ENCODE measurements at regions not wholly inside any gene's neighbourhood (a gene's known extent, or its start where the extent isn't known, plus 50 kb on each side); places are given as distances from the start of the nearest gene placed in this dataset.
A peak's percentile ranks its signal among the peaks of the same experiment; 100 is the strongest.

DNA sequence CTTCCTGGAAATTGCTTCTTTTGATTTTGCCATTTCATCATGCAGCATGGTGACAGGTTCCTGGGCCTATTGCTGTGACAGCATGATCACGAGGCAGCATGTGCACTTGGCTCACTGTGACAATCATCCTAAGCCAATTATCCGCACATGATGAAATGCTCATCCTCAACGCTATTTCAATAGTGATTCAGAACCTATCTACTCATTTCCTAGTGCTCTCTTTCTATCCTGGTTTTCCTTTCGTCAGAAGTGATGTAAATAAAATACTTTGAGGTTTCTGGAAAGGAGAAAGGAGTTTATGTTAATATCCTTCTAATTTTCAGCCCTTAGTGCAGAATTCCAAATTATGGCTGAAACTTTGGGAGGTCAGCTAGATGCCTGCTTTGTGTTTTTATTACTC is 110.6 kb upstream of the ADAMTS5 start:
- H3K27ac ChIP-seq = no peak overlapping the region
- peak in 5 of 8 experiments; percentile 58 to 84 (median 78) for ATAC-seq (replicated peaks in 6 of 8)
- in situ Hi-C loops (cut with MboI; ENCODE audit: low pct_unique_long_range_greater_than_20kb in 2 of 9, low sequenced_read_pairs in 9 of 9, unreplicated experiment in 9 of 9) = no loop called here
- peaks cover 18 to 45% of the 10 kb centered on the region in 2 donors for H3K4me1 ChIP-seq (replicated peaks in 1 of 2)
- 33 to 85% (median 60%) methylated on average over 1 to 4 of the region's 4 CpGs; no CpG with 5 or more reads in 1 of the 10 experiments for WGBS, 10 experiments
- no peak overlapping the region for H3K4me3 ChIP-seq

DNA sequence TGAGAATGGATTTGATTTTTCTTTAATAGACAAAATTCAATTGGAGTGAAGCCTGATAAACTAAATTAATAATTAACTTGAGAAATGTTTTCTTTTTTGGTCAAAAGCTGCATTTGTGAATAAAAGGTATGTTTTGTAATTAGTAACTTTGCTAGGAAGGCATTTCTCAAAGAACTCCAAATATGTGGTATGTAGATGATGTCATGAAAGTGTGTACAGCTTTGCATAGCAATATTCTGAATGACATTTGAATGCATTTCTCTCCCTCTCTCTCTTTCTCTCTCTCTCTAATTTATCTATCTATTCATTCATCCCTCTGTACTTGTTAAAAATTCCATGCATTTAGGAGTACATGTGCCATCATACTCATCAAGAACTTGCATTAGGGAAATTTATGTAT is 109.1 kb upstream of the ADAMTS5 start:
- in situ Hi-C loops (cut with MboI; ENCODE audit: low pct_unique_long_range_greater_than_20kb in 2 of 9, low sequenced_read_pairs in 9 of 9, unreplicated experiment in 9 of 9) = no loop called here
- Histone ChIP-seq H3K27ac (no peak overlapping the region), H3K4me3 (no peak overlapping the region), H3K4me1 (replicated peaks in 1 of 2) (peaks cover 18 to 35% of the 10 kb centered on the region in 2 donors)
- ATAC-seq (replicated peaks in 6 of 8) = peak in 1 of 8 experiments; percentile 8

DNA sequence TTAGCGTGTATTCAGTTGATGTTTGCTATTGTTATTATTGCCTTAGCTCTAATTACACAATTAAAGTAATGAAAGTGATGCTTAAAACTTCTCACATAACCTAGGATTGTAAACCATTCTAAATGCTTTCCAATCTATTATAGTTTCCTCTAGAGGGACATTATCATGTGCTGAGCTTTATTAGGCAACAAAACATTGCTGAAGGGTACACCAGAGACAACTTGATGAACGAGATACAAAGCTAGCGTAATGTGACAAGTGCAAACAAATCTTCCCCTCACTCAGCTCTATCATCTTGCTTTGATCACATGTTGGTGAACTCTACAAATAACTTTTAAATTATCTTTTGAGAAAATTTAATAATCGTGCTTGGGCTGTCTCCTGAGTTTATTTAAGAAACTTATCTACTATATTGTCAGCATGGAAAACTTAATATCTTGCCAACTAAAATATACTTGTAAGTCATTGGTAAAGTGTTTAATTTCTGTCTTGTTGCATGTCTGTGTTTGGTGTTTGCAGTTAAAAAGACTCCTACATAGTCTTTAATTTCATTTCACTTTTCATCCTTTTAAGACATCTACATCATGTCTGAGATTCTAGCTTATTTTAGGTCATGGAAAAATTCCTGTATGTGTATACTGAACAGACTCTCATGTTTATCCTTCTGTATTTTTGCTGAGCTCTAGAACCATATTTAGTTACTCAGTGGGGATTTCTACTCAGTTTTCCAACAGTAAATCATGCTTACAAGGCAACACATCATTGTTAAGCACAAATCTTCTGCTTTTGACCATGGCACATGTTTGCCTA is 104.2 kb upstream of the ADAMTS5 start:
- peak in 4 of 8 experiments; percentile 32 to 74 (median 58) for ATAC-seq (replicated peaks in 6 of 8)
- Histone ChIP-seq H3K27ac (no peak overlapping the region), H3K4me3 (no peak overlapping the region), H3K4me1 (replicated peaks in 1 of 2) (no peaks in the 10 kb centered on the region)
- in situ Hi-C loops (cut with MboI; ENCODE audit: low pct_unique_long_range_greater_than_20kb in 2 of 9, low sequenced_read_pairs in 9 of 9, unreplicated experiment in 9 of 9) = no loop called here
- 51 to 86% (median 57%) methylated on average over 1 to 4 of the region's 4 CpGs for WGBS, 10 experiments

DNA sequence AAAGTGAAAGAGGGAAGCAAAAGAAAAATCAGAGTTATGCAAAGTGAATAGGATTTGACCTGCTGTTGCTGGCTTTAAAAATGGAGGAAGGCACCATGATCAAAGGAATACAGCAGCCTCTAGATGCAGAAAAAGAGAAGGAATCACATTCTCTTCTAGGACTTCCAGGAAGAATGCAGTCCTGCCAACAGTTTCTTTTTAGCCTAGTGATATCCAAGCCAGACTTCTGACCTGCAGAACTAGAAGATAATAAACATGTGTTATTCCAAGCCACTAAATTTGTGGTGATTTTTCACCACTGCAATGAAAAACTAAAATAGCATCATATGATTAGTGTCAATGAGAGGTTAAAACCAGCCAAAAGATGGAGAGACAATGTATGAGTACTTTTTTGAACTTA is 101.9 kb upstream of the ADAMTS5 start:
- no peak overlapping the region for H3K4me3 ChIP-seq
- no peaks in the 10 kb centered on the region for H3K4me1 ChIP-seq (replicated peaks in 1 of 2)
- ATAC-seq (replicated peaks in 6 of 8) = no peak
- H3K27ac ChIP-seq = no peak overlapping the region
- in situ Hi-C loops (cut with MboI; ENCODE audit: low pct_unique_long_range_greater_than_20kb in 2 of 9, low sequenced_read_pairs in 9 of 9, unreplicated experiment in 9 of 9) = no loop called here

DNA sequence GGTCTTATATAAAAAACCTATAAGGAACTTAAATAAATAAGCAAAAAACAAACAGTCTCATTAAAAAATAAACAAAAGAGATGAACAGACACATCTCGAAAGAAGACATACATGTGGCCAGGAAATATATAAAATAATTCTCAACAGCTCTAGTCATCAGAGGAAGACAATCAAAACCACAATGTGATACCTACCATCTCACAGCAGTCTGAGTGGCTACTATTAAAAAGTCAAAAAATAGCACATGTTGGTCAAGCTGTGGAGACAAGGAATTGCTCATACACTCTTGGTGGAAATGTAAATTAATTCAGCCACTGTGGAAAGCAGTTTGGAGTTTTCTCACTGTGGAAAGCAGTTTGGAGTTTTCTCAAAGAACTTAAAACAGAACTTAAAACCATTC is 100.3 kb upstream of the ADAMTS5 start:
- in situ Hi-C loops (cut with MboI; ENCODE audit: low pct_unique_long_range_greater_than_20kb in 2 of 9, low sequenced_read_pairs in 9 of 9, unreplicated experiment in 9 of 9) = no loop called here
- no peak overlapping the region for H3K4me3 ChIP-seq
- no peak for ATAC-seq (replicated peaks in 6 of 8)
- no peaks in the 10 kb centered on the region for H3K4me1 ChIP-seq (replicated peaks in 1 of 2)
- no peak overlapping the region for H3K27ac ChIP-seq
- 0 to 100% (median 78%) methylated on average over 1 of the region's 1 CpG; no CpG with 5 or more reads in 1 of the 10 experiments for WGBS, 10 experiments

DNA sequence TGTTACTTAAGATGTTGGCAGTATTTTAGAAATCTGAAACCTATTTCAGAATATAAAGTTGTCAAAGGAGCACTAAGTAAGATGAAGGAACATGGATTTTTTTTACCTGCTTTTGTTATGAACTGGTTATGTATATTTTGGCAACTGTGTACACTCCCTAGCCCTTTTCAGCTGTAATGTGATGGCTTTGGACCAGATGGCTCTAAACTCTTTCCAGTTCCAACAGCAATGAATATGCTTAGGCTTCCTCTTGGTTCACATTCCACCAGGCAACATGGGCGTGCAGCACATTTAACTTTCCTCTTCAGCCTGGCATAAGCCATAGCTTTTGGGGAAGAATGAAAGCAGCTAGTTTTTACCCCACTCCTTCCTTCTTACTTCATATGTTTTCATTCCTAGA is 95.6 kb upstream of the ADAMTS5 start:
- ATAC-seq (replicated peaks in 6 of 8) = peak in 1 of 8 experiments; percentile 76
- in situ Hi-C loops (cut with MboI; ENCODE audit: low pct_unique_long_range_greater_than_20kb in 2 of 9, low sequenced_read_pairs in 9 of 9, unreplicated experiment in 9 of 9) = no loop called here
- Histone ChIP-seq H3K4me1 (replicated peaks in 1 of 2) (no peaks in the 10 kb centered on the region), H3K27ac (no peak overlapping the region), H3K4me3 (no peak overlapping the region)
- WGBS, 10 experiments = 60 to 100% (median 82%) methylated on average over 1 of the region's 1 CpG; no CpG with 5 or more reads in 4 of the 10 experiments

DNA sequence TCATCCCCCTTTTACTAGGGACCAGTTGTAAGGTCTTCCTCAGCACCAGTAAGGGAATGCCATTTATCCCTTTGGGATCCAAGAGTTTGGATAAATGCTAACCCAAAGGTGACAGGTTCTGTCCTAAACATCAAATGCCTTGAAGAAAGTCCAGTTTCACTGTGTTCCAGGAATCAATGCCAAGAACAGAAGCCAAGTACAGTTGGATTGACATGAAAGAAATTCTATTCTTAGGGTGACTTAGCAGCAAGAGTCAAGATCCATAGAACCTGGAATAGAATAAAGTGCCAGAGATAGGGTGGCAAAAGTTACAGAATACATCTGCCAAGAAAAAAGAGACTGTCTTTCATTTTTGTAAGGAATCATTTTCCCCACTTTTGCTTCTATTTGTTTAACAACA is 94.9 kb upstream of the ADAMTS5 start:
- Histone ChIP-seq H3K4me1 (replicated peaks in 1 of 2) (no peaks in the 10 kb centered on the region), H3K27ac (no peak overlapping the region), H3K4me3 (no peak overlapping the region)
- in situ Hi-C loops (cut with MboI; ENCODE audit: low pct_unique_long_range_greater_than_20kb in 2 of 9, low sequenced_read_pairs in 9 of 9, unreplicated experiment in 9 of 9) = no loop called here
- no peak for ATAC-seq (replicated peaks in 6 of 8)

DNA sequence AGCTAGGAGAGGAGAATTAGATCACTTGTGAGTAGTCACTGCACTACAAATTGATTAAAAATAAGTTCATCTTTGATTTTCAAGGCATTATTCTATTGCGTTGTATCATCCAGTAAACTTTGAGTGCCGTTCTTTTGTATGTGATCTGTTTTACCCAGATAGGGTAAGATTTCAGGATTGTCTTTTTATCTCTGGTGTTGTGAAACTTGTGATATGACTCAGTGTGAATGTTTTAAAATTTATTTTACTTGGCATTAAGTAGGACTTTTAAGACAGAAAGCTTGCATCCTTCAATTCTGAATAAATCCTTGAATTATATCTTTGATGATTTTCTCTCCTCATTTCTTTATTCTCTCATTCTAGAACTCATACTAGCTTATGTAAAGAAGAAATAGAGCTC is 93.3 kb upstream of the ADAMTS5 start:
- Histone ChIP-seq H3K27ac (no peak overlapping the region), H3K4me1 (replicated peaks in 1 of 2) (no peaks in the 10 kb centered on the region), H3K4me3 (no peak overlapping the region)
- in situ Hi-C loops (cut with MboI; ENCODE audit: low pct_unique_long_range_greater_than_20kb in 2 of 9, low sequenced_read_pairs in 9 of 9, unreplicated experiment in 9 of 9) = no loop called here
- 90 to 100% (median 100%) methylated on average over 1 to 2 of the region's 2 CpGs; no CpG with 5 or more reads in 2 of the 10 experiments for WGBS, 10 experiments
- no peak for ATAC-seq (replicated peaks in 6 of 8)

DNA sequence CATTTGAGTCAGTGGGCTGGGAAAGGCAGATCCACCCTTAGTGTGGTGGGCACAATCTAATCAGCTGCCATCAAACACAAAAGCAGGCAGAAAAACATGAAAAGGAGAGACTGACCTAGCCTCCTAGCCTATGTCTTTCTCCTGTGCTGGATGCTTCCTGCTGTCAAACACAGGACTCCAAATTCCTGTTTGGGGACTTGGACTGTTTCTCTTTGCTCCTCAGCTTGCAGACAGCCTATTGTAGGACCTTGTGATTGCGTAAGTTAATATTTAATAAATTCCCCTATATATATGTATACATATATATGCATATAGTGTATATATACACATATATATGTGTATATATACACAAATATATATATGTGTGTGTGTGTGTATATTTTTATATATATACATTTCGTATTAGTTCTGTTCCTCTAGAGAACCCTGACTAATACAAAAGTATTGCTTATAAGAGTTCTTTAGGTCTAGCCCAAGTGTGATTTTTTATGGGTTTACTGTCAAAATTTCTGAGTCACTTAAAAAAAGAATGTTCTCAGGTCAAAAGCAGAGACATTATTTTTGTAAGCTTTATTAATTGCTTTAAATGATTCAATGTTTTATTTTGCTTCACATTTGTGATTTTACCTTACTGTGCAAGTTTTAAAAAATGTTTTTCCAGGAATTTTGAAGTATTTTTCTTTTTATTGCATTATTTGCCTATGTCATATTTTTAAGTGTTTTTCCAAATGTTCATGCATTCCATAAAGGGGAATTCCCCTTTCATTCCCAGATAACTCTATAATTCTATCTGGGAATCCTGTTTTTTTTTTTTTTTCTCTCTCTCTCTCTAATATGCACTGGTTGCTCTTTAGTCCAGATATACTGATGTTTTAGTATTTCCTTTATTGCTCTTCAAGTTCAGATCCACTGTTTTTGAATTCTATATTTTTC is 92.1 kb upstream of the ADAMTS5 start:
- in situ Hi-C loops (cut with MboI; ENCODE audit: low pct_unique_long_range_greater_than_20kb in 2 of 9, low sequenced_read_pairs in 9 of 9, unreplicated experiment in 9 of 9) = no loop called here
- Histone ChIP-seq H3K27ac (no peak overlapping the region), H3K4me3 (no peak overlapping the region), H3K4me1 (replicated peaks in 1 of 2) (no peaks in the 10 kb centered on the region)
- ATAC-seq (replicated peaks in 6 of 8) = no peak
- WGBS, 10 experiments = 0 to 100% (median 60%) methylated on average over 1 to 2 of the region's 2 CpGs; no CpG with 5 or more reads in 1 of the 10 experiments

DNA sequence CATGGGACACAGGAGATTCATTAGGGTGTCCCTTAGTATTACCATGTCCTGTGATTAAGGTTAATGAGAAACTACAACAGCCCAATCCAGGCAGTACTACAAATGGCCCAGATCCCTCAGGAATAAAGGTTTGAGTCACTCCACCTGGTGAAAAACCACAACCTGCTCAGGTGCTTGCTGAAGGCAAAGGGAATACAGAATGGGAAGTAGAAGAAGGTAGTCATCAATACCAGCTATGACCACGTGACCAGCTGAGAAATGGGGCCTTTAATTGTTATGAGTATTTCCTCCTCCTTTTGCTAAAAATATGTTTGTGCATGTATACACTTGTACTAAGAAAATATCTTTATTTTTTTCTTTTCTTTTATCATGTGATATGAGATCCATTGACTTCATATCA is 91.1 kb upstream of the ADAMTS5 start:
- Histone ChIP-seq H3K4me1 (replicated peaks in 1 of 2) (no peaks in the 10 kb centered on the region), H3K4me3 (no peak overlapping the region), H3K27ac (no peak overlapping the region)
- in situ Hi-C loops (cut with MboI; ENCODE audit: low pct_unique_long_range_greater_than_20kb in 2 of 9, low sequenced_read_pairs in 9 of 9, unreplicated experiment in 9 of 9) = no loop called here
- WGBS, 10 experiments = 17 to 80% (median 50%) methylated on average over 1 of the region's 1 CpG; no CpG with 5 or more reads in 3 of the 10 experiments
- no peak for ATAC-seq (replicated peaks in 6 of 8)

DNA sequence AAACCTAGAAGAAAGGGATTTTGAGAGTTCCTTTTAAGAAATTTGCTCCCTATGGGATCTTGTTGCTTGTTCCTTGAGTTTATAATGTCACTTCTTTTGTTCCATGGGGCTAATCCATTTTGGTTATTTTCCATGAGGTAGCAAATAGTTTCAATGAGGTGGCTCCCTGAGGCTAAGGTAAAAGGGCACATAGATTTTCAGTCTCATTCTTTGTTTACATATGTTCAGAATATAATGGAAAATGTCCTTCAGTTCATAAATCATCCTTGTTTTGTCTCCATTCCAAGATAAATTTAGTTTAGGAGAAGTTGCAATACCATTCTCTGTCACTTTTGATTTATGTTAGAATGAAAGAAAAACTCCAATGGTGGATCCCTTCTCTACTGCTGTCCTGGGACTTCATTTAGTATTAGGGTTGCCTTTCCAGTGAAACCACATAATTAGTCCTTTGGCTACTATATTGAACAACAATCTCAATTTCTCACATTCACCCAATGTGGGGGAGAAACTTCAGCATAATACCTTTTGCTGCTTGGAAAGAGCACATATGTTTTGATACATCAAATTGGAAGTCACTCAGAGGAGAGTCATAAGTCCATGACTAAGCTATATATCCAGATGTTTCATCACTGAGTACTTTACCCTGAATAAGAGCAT is 80.9 kb upstream of the ADAMTS5 start:
- ATAC-seq (replicated peaks in 6 of 8) = peak in 1 of 8 experiments; percentile 53
- Histone ChIP-seq H3K4me3 (no peak overlapping the region), H3K27ac (no peak overlapping the region), H3K4me1 (replicated peaks in 1 of 2) (no peaks in the 10 kb centered on the region)
- in situ Hi-C loops (cut with MboI; ENCODE audit: low pct_unique_long_range_greater_than_20kb in 2 of 9, low sequenced_read_pairs in 9 of 9, unreplicated experiment in 9 of 9) = no loop called here

DNA sequence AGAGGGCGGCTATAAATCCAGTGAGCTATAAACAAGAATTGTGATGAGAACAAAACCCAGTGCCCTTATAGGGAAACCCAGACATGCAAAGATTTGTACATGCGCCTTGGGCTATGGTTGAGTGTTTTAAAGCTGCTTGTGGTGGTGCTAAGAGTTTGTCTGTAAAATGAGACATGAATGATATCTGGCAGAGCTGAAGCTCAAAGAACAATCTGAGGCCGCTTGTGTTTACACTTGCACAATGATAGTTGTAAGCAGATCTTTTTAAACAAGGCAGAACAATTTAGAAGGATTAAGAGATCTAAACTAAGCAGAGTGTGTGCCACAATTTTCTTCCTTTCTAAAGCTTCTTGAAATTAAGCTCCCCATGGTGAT is 80.4 kb upstream of the ADAMTS5 start:
- Histone ChIP-seq H3K27ac (no peak overlapping the region), H3K4me1 (replicated peaks in 1 of 2) (no peaks in the 10 kb centered on the region), H3K4me3 (no peak overlapping the region)
- in situ Hi-C loops (cut with MboI; ENCODE audit: low pct_unique_long_range_greater_than_20kb in 2 of 9, low sequenced_read_pairs in 9 of 9, unreplicated experiment in 9 of 9) = no loop called here
- peak in 1 of 8 experiments; percentile 77 for ATAC-seq (replicated peaks in 6 of 8)
- 50 to 93% (median 69%) methylated on average over 1 to 3 of the region's 3 CpGs; no CpG with 5 or more reads in 1 of the 10 experiments for WGBS, 10 experiments

DNA sequence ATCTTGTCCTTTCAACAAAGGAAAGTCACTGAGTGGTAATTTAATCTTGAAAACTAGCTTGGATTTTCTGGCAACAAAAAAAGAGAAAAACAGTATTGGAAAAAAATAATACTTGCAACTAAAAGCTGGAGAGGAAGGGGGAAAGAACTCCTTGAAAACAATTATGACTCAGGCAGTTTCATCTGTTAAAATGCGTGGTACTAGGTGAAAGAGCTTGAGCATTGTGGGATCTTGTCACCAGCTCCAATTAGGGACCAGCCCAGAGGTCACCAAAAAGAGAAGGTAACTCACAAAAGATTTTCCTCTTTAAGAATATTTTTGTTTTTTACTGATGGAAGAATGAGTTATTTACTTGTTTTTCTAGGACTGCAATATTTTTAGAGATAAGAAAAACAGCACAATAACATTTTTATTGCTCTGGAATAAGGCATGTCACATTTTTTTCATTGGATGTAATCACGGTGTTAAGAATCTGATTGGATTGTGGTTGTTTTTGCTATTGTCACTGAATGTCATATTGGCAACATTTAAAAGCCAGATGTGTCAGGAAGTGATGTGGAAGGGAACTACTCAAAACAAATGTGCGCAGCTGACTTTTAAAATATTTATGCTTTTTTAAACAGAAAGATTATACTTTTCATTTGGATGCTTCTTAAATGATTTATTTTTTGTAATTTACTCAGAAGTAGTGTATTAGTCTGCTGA is 78.5 kb upstream of the ADAMTS5 start:
- in situ Hi-C loops (cut with MboI; ENCODE audit: low pct_unique_long_range_greater_than_20kb in 2 of 9, low sequenced_read_pairs in 9 of 9, unreplicated experiment in 9 of 9) = no loop called here
- 9 to 100% (median 83%) methylated on average over 2 to 3 of the region's 3 CpGs; no CpG with 5 or more reads in 1 of the 10 experiments for WGBS, 10 experiments

More for the DNA sequence above, 78.5 kb upstream of the ADAMTS5 start:
- no peak for ATAC-seq (replicated peaks in 6 of 8)
- no peak overlapping the region for H3K4me3 ChIP-seq
- H3K27ac ChIP-seq = no peak overlapping the region
- H3K4me1 ChIP-seq (replicated peaks in 1 of 2) = no peaks in the 10 kb centered on the region

All from motor neuron (in vitro differentiated cells).